Activated CD4-positive, alpha-beta T cell treated with anti-CD3 and anti-CD28 coated beads for 36 hours (primary cell): ENCODE measurements at regions not wholly inside any gene's neighbourhood (a gene's known extent, or its start where the extent isn't known, plus 50 kb on each side); places are given as distances from the start of the nearest gene placed in this dataset.

Source experiments
- ATAC-seq: fragments of 200-7000 bp; cut with Tn5 transposase; one replicate; pipeline ENCODE4 v1.10.0; 2021; ENCODE audit warnings: mild to moderate bottlenecking, moderate library complexity
- CTCF ChIA-PET: fragments of 350-600 bp; sonication (Branson Sonifier 250); formaldehyde crosslinking; loops from one replicate; lab custom pipeline; 2021; ENCODE audit warnings: antibody characterized with exemption; lab: Charles Lee
- POLR2A ChIA-PET: fragments of 350-600 bp; sonication (Branson Sonifier 250); formaldehyde crosslinking; loops from one replicate; lab custom pipeline; 2021; ENCODE audit warnings: antibody characterized with exemption, inconsistent platforms; lab: Charles Lee
- DNase-seq: peaks from one replicate; pipeline ENCODE4 v3.0.0-alpha.2; 2020
- H3K27ac Mint-ChIP-seq: one replicate; pipeline ENCODE4 v1.8.0; 2021; ENCODE audit warnings: mixed read lengths
- H3K27me3 Mint-ChIP-seq: one replicate; pipeline ENCODE4 v1.8.0; 2021; ENCODE audit warnings: mixed read lengths
- H3K36me3 Mint-ChIP-seq: one replicate; pipeline ENCODE4 v1.8.0; 2021; ENCODE audit warnings: low read depth, mixed read lengths
- H3K4me1 Mint-ChIP-seq: one replicate; pipeline ENCODE4 v1.8.0; 2021; ENCODE audit warnings: mixed read lengths
- H3K4me3 Mint-ChIP-seq: one replicate; pipeline ENCODE4 v1.8.0; 2021; ENCODE audit warnings: mild to moderate bottlenecking, moderate library complexity, mixed read lengths
- H3K9me3 Mint-ChIP-seq: one replicate; pipeline ENCODE4 v1.8.0; 2021; ENCODE audit warnings: low read depth, mixed read lengths
- intact Hi-C, 2 experiments: fragments of 100-400 bp; cut with DNase I in 1 of 2; cut with micrococcal nuclease in 1 of 2; formaldehyde crosslinking; loops; one replicate each; pipeline versions ENCODE4 v1.14.2 to v1.15.1; 2022 to 2024; cut with DNase I, micrococcal nuclease

- CTCF ChIA-PET = no interaction called here
- ATAC-seq (no peak), DNase-seq (no peak)
- Mint-ChIP-seq H3K4me1 (no peaks in the 10 kb centered on the region), H3K36me3 (peaks cover 8% of the 10 kb centered on the region), H3K27ac (no peak overlapping the region), H3K4me3 (no peak overlapping the region), H3K9me3 (peaks cover 29% of the 10 kb centered on the region), H3K27me3 (no peaks in the 10 kb centered on the region)
- POLR2A ChIA-PET = no interaction called here
- intact Hi-C loops = no loop called here
Observed at GRCh38 chr7:33702514-33703054, 202.8 kb upstream of the BMPER start.

- no peaks in the 10 kb centered on the region for H3K4me1 Mint-ChIP-seq
- no peaks in the 10 kb centered on the region for H3K27me3 Mint-ChIP-seq
- peaks cover 17% of the 10 kb centered on the region for H3K9me3 Mint-ChIP-seq
- CTCF ChIA-PET = no interaction called here
- H3K4me3 Mint-ChIP-seq = no peak overlapping the region
- DNase-seq = no peak
- peaks cover 4% of the 10 kb centered on the region for H3K36me3 Mint-ChIP-seq
- POLR2A ChIA-PET = no interaction called here
- H3K27ac Mint-ChIP-seq = no peak overlapping the region
- no peak for ATAC-seq
- intact Hi-C loops = no loop called here
Observed at GRCh38 chr7:33705333-33705833, 200.0 kb upstream of the BMPER start.

GRCh38 chr7:33706186-33706585 lies 199.2 kb upstream of the BMPER start:
- no peak for DNase-seq
- Mint-ChIP-seq H3K27ac (no peak overlapping the region), H3K4me1 (no peaks in the 10 kb centered on the region), H3K27me3 (no peaks in the 10 kb centered on the region), H3K4me3 (no peak overlapping the region), H3K36me3 (peaks cover 1% of the 10 kb centered on the region), H3K9me3 (peaks cover 13% of the 10 kb centered on the region)
- ATAC-seq = no peak
- CTCF ChIA-PET = no interaction called here
- POLR2A ChIA-PET = no interaction called here
- intact Hi-C loops = no loop called here

GRCh38 chr7:33706771-33707200 lies 198.6 kb upstream of the BMPER start:
- ATAC-seq = no peak
- DNase-seq = no peak
- no peaks in the 10 kb centered on the region for H3K27me3 Mint-ChIP-seq
- no peaks in the 10 kb centered on the region for H3K36me3 Mint-ChIP-seq
- H3K27ac Mint-ChIP-seq = no peak overlapping the region
- H3K9me3 Mint-ChIP-seq = peaks cover 7% of the 10 kb centered on the region
- ChIA-PET CTCF (no interaction called here), POLR2A (no interaction called here)
- H3K4me1 Mint-ChIP-seq = no peaks in the 10 kb centered on the region
- intact Hi-C loops = no loop called here
- H3K4me3 Mint-ChIP-seq = no peak overlapping the region

- ATAC-seq (no peak), DNase-seq (no peak)
- no peaks in the 10 kb centered on the region for H3K36me3 Mint-ChIP-seq
- no peaks in the 10 kb centered on the region for H3K4me1 Mint-ChIP-seq
- H3K27ac Mint-ChIP-seq = no peak overlapping the region
- intact Hi-C loops = no loop called here
- POLR2A ChIA-PET = no interaction called here
- no peak overlapping the region for H3K4me3 Mint-ChIP-seq
- peaks cover under 1% of the 10 kb centered on the region for H3K9me3 Mint-ChIP-seq
- no peaks in the 10 kb centered on the region for H3K27me3 Mint-ChIP-seq
- CTCF ChIA-PET = no interaction called here
Observed at GRCh38 chr7:33707427-33707826, 197.9 kb upstream of the BMPER start.

GRCh38 chr7:33710608-33711007 lies 194.7 kb upstream of the BMPER start:
- Mint-ChIP-seq H3K27ac (no peak overlapping the region), H3K9me3 (no peaks in the 10 kb centered on the region), H3K27me3 (no peaks in the 10 kb centered on the region), H3K4me3 (no peak overlapping the region), H3K36me3 (no peaks in the 10 kb centered on the region), H3K4me1 (no peaks in the 10 kb centered on the region)
- CTCF ChIA-PET = interaction anchor here (0.8 to 0.9 kb wide), 3 partner anchors 22 to 529 kb away, joined by 3 read pairs; no protein-coding TSS in a partner anchor
- DNase-seq (no peak), ATAC-seq (no peak)
- intact Hi-C loops = no loop called here
- POLR2A ChIA-PET = no interaction called here

GRCh38 chr7:33711231-33712019 lies 193.9 kb upstream of the BMPER start:
- intact Hi-C loops = no loop called here
- no peak for DNase-seq
- CTCF ChIA-PET = interaction anchor here (0.8 to 0.9 kb wide), 3 partner anchors 21 to 528 kb away, joined by 3 read pairs; no protein-coding TSS in a partner anchor
- Mint-ChIP-seq H3K27ac (no peak overlapping the region), H3K9me3 (no peaks in the 10 kb centered on the region), H3K36me3 (no peaks in the 10 kb centered on the region), H3K27me3 (no peaks in the 10 kb centered on the region), H3K4me1 (no peaks in the 10 kb centered on the region), H3K4me3 (no peak overlapping the region)
- no peak for ATAC-seq
- POLR2A ChIA-PET = no interaction called here

GRCh38 chr7:33712020-33712414 lies 193.3 kb upstream of the BMPER start:
- ChIA-PET CTCF (no interaction called here), POLR2A (no interaction called here)
- ATAC-seq = no peak
- H3K27me3 Mint-ChIP-seq = no peaks in the 10 kb centered on the region
- H3K9me3 Mint-ChIP-seq = no peaks in the 10 kb centered on the region
- no peak overlapping the region for H3K27ac Mint-ChIP-seq
- no peaks in the 10 kb centered on the region for H3K4me1 Mint-ChIP-seq
- H3K4me3 Mint-ChIP-seq = no peak overlapping the region
- intact Hi-C loops = no loop called here
- DNase-seq = no peak
- H3K36me3 Mint-ChIP-seq = no peaks in the 10 kb centered on the region

GRCh38 chr7:33714208-33714607 lies 191.1 kb upstream of the BMPER start:
- ChIA-PET CTCF (no interaction called here), POLR2A (no interaction called here)
- no peak overlapping the region for H3K27ac Mint-ChIP-seq
- no peaks in the 10 kb centered on the region for H3K36me3 Mint-ChIP-seq
- ATAC-seq = no peak
- no peak overlapping the region for H3K4me3 Mint-ChIP-seq
- no peaks in the 10 kb centered on the region for H3K9me3 Mint-ChIP-seq
- H3K4me1 Mint-ChIP-seq = no peaks in the 10 kb centered on the region
- intact Hi-C loops = no loop called here
- DNase-seq = no peak
- no peaks in the 10 kb centered on the region for H3K27me3 Mint-ChIP-seq

GRCh38 chr7:33716581-33717477 lies 188.5 kb upstream of the BMPER start:
- no peak for ATAC-seq
- H3K4me3 Mint-ChIP-seq = no peak overlapping the region
- intact Hi-C loops = no loop called here
- ChIA-PET CTCF (interaction anchor here (0.6 kb wide), 1 partner anchor 533 kb away, joined by 3 read pairs; no protein-coding TSS in a partner anchor), POLR2A (no interaction called here)
- H3K36me3 Mint-ChIP-seq = no peaks in the 10 kb centered on the region
- no peaks in the 10 kb centered on the region for H3K4me1 Mint-ChIP-seq
- H3K27ac Mint-ChIP-seq = no peak overlapping the region
- H3K9me3 Mint-ChIP-seq = peaks cover 2% of the 10 kb centered on the region
- no peaks in the 10 kb centered on the region for H3K27me3 Mint-ChIP-seq
- no peak for DNase-seq

GRCh38 chr7:33719059-33719581 lies 186.2 kb upstream of the BMPER start:
- DNase-seq (no peak), ATAC-seq (no peak)
- Mint-ChIP-seq H3K36me3 (no peaks in the 10 kb centered on the region), H3K27me3 (no peaks in the 10 kb centered on the region), H3K4me3 (no peak overlapping the region), H3K9me3 (peaks cover 2% of the 10 kb centered on the region), H3K27ac (no peak overlapping the region), H3K4me1 (no peaks in the 10 kb centered on the region)
- intact Hi-C loops = no loop called here
- CTCF ChIA-PET = interaction anchor here (0.9 kb wide), 1 partner anchor 40 kb away, joined by 3 read pairs; no protein-coding TSS in a partner anchor
- POLR2A ChIA-PET = no interaction called here
